Occipital lobe (tissue), 1 donor: ENCODE measurements at regions not wholly inside any gene's neighbourhood (a gene's known extent, or its start where the extent isn't known, plus 50 kb on each side); places are given as distances from the start of the nearest gene placed in this dataset.
"Not testable (repeated sequence)": the region's sequence is repeated elsewhere in the genome, so short reads cannot be mapped to it uniquely, and the experiment has no call there.

ENCODE experiments used
- DNase-seq: peaks from one replicate; lab custom pipeline; 2025; lab: John Stamatoyannopoulos, UW

GRCh38 chr2:128596396-128597120, 277.9 kb upstream of the HS6ST1 start:
- no peak for DNase-seq

- DNase-seq, result no peak
Observed at GRCh38 chr2:128597121-128597762, 278.6 kb upstream of the HS6ST1 start.

DNA sequence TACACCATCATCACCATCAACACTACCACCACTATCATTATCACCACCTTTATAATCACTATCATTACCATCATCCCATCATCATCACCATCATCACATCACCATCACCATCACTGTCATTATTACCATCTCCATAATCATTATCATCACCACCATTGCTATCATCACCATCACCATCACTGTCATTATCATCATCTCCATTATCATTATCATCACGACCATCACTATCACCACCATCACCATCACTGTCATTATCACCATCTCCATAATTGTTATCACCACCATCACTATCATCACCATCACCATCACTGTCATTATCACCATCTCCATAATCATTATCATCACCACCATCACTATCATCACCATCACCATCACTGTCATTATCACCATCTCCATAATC, 279.6 kb upstream of the HS6ST1 start:
- not testable (repeated sequence) for DNase-seq

DNA sequence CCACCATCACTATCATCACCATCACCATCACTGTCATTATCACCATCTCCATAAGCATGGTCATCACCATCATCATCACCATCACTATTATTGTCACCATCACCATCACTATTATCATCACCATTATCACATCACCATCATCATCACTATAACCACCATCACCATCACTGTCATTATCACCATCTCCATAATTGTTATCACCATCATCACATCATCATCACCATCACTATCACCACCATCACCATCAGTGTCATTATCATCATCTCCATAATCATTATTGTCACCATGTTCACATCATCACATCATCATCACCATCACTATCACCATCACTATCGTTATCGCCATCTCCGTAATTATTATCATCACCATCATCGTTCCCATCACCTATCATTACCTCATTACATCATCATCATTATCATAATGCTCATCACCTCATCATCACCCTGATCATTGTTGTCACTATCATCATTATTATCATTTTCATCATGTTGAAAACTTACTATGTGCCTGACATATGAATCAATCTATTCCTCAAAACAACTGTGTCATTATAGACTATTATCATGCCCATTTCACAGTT, 280.3 kb upstream of the HS6ST1 start:
- DNase-seq, result no peak

DNA sequence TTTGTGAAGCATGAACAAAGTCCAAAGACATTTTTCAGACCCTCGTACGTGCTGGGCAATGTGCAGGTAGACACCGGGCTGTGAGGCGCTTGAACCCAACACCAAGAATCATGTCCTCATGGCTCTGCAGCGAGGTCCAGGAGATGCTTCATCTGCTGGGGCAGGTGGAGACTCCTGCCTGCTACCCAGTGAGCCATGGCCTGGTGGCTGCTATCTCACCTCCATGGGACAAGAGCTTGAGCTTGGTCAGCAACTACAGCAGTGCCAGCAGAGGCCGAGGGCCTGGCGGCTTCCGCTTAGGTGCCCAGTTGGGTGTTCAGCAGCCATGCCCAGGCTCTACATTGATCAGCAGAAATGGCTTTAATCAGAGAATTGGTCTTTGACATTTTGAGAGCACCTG, 281.0 kb upstream of the HS6ST1 start:
- DNase-seq, result no peak

- no peak for DNase-seq
Observed at GRCh38 chr2:128600581-128601297, 282.1 kb upstream of the HS6ST1 start.

GRCh38 chr2:128601298-128602037, 282.8 kb upstream of the HS6ST1 start:
- DNase-seq, result no peak

DNA sequence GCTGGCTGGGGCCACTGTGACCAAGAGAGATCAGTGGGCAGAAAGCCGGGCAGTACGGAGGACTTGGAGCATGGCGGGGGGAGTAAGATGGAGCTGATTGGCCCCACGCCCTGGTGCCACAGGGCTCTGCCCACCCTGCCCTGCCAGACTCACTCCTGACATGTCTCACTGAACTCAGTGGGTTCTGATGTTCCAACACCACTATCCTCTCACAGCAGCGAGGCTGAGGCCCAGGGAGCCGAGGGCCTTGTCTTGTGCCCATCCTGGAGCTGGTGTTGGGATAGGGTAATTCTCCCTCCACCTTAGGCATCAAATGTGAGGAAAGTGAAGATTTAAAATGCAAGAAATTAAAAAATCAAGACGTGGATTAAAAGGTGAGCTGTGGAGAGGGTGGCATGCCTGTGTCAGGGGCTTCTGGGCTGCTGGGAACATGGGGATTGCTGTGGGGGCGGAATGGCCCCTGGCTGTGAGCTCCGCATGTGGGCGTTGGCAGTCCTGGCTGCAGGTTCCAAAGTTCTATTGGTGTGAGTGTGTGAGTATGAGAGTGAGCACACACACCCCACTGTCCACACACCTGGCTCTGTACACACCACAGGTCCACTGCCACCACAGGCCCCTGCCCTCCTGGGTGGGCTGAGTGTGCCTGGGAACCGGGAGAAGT, 283.5 kb upstream of the HS6ST1 start:
- DNase-seq, result no peak

GRCh38 chr2:128602699-128603101, 284.0 kb upstream of the HS6ST1 start:
- no peak for DNase-seq

DNA sequence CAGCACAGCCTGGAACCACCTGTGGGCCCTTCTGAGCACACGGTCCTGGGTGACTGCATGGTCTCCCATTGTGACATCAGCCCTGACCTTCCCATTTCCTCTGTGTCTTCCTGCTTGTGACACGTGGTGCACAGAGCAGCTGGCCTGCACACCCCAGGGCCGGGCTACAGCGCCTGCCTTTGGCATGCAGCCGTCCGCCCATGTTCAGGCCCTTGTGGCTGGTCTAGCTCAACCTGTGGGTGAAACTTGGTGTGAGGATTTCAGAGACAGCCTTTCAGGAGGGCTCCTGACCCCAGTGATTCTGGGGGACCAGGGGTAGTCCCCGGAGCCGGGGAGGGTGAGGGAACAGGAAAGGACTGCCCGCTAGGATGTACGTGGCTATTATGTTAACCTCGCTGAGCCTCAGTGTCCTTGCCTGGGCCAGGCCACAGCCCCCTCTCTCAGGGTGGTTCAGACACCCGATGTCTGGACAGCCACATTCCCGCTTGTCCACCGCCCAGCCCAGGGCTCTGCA, 284.8 kb upstream of the HS6ST1 start:
- no peak for DNase-seq

- no peak for DNase-seq
Observed at GRCh38 chr2:128604045-128604444, 285.4 kb upstream of the HS6ST1 start.

GRCh38 chr2:128604581-128604980, 285.9 kb upstream of the HS6ST1 start:
- DNase-seq, result not testable (repeated sequence)

- no peak for DNase-seq
Observed at GRCh38 chr2:128605421-128605820, 286.8 kb upstream of the HS6ST1 start.

- DNase-seq, result no peak
Observed at GRCh38 chr2:128605931-128606330, 287.3 kb upstream of the HS6ST1 start.

DNA sequence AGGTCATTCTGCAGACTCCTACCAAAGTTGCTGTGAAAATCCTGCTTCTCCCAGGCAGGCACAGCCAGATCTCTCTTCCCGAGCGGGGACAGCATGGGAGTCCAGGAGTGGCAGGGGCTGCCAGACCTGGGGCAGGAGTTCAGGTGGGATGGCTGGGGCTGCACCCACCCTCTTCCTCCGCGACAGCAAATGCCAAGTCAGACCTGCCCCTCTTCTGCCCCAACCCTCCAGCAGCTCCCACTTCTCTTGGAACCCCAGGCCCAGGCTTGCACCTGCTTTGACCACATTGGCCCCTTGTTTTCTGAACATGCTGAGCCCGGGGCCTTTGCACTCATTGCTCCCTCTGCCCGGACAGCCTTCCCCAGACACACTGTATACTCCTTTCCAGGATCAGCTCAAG, 288.2 kb upstream of the HS6ST1 start:
- no peak for DNase-seq

DNA sequence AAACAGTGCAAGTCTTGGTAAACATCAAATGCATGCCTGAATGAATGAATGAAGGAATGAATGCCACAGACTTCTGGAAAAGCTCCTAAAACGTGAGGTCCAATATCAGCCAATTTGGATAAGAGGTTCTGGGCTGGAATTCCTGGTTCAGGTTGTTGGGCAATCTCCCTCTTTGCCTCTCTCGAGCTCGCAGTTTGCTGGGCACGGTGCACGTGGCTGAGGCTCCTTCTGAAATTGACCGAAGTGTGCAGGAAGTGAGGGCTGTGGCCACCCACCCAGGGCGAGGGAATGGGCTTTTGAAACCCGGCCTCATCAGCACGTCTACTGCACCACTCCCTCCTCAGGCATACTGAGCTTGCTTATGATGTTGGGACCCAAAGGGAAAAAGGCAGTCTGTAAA, 288.8 kb upstream of the HS6ST1 start:
- no peak for DNase-seq

DNA sequence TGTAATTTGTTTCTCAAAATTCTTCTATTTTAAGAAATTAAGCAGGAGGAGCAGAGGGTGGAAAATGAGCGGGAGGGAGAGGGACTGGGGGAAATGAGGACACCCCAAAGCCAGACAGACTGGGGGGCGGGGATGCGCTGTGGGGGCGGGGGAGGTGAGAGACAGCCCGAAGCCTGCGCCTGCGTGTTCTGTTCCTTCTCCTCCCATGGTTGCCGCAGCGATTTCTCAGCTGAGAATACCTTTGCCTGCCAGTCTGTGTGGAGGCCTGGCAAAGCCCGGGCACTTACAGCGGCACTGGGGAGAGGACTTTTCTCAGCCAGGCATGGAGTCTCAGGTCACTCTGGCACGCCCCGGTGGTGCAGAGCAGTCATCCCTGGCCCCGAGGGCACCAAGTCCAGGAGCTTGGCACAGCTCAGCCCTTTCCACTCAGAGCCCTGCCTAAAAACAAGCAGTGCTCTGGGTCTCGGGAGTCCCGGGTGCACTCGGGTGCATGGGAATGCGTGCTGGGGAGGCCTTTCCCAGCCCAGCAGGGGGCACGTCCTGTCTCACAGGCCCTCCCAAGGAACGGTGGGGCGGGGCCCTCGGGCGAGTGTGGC, 289.3 kb upstream of the HS6ST1 start:
- peak; percentile 16 for DNase-seq

- no peak for DNase-seq
Observed at GRCh38 chr2:128608921-128609880, 290.5 kb upstream of the HS6ST1 start.

GRCh38 chr2:128610496-128610895, 291.8 kb upstream of the HS6ST1 start:
- DNase-seq, result no peak
